GM19452 (cell line): ENCODE measurements at regions not wholly inside any gene's neighbourhood (a gene's known extent, or its start where the extent isn't known, plus 50 kb on each side); places are given as distances from the start of the nearest gene placed in this dataset.

Experiments
- ATAC-seq: cut with Tn5 transposase; IDR thresholded peaks from one replicate; pipeline ENCODE4 v1.9.1; 2021; ENCODE audit not compliant: unreplicated experiment

GRCh38 chr16:73177729-73178295 is 129.9 kb upstream of the ZFHX3 start:
- no peak for ATAC-seq

GRCh38 chr16:73176577-73177013 is 128.7 kb upstream of the ZFHX3 start:
- no peak for ATAC-seq

DNA sequence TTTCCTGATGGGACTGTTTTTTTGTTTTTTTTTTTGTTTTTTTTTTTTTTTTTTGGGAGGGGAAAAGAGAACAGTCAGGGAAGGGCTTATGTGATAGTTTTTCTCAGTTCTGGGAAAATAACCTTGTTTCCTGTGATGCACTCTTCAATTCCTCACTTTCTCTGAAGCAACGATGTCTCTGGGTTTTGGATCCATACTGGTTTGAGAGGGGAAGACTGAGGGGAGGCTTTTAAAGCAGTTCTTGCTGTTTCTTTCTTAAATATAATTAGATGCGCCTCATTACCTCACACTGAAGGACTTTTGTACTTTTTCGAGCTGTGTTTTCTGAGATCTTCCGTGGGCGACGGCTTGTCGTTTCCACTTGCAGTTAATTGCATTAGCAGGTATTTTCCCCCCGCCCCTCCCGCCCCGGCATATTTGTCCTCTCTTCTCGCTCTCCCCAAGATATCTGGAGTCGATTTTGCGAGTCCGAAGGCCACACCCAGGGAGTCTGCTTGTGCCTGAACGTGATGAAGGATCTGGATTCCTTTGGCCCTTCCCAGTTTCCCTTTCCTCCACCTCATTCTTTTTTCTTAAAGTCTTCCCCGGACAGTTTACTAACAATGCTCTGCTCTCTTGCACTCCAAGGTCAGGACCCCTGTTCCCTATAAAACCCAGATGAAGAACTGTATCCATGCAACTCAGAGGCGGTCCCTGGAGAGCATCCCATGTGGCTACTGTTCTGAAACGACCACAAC is 125.2 kb upstream of the ZFHX3 start:
- ATAC-seq = no peak

GRCh38 chr16:73172241-73172972 is 124.5 kb upstream of the ZFHX3 start:
- ATAC-seq = no peak

DNA sequence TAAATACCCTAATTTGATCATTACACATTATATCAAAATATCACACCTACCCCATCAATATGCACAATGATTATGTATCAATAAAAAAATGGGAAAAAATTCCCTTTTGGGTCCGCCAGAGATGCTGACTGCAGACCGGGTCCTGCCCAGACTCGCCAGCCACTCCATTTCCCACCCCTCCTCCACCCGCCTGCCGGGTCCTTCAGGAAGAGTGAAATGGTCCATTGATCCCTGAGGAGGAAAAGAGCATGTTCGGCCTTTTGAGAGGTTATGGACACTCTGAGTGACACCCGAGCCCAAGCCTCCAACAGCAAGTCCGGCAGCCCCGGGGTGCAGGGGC is 123.9 kb upstream of the ZFHX3 start:
- ATAC-seq = no peak

- ATAC-seq = no peak
Observed at GRCh38 chr16:73171380-73171779, 123.5 kb upstream of the ZFHX3 start.

DNA sequence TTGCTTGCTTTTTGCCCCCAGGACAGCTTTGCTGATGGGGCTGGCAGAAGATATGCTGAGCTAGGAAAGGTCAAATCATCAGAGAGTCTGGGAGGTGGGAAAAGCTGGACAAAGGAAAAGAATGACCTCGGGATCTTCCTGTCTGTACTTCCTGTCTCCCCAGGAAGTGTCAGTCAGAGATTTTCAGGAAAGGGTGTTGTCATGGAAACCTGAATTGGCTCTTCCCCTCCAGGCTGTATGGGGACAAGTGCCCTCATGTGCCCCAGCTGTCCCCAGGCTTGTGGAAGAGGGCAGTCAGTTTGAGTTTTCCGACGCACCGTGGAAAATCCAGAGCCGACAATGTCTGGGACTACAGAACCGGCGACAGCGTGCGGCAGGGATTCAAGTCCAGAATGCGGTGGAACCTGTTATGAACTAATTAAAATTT is 122.7 kb upstream of the ZFHX3 start:
- ATAC-seq = no peak

DNA sequence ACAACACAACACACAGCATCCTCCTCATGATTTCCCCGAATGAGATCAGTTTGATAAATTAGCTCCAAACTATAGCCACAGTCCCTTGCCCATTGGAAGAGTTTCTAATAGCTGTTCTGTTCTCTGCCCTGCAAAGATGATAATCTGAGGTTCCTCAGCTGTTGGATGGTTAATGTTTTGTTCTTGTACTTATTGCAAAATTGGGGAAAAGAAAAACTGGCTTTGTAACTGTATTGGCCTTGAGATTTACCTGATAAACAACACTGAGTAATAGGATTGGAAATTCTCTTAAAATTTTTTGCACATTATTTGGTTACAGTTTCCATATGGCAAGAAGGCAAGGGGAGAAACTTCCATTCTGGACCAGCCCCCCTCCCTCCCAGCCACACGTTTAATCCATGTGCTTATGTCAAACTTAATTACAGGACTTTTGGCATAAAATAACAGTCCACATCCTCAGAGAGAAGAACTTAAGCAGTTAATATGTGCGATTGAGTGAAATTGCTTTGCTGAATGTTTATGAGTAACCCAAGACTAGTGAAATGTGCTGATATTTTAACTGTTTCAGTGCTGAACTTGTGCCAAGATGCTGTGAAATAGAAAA is 119.1 kb upstream of the ZFHX3 start:
- ATAC-seq = no peak

- no peak for ATAC-seq
Observed at GRCh38 chr16:73166441-73166851, 118.5 kb upstream of the ZFHX3 start.

DNA sequence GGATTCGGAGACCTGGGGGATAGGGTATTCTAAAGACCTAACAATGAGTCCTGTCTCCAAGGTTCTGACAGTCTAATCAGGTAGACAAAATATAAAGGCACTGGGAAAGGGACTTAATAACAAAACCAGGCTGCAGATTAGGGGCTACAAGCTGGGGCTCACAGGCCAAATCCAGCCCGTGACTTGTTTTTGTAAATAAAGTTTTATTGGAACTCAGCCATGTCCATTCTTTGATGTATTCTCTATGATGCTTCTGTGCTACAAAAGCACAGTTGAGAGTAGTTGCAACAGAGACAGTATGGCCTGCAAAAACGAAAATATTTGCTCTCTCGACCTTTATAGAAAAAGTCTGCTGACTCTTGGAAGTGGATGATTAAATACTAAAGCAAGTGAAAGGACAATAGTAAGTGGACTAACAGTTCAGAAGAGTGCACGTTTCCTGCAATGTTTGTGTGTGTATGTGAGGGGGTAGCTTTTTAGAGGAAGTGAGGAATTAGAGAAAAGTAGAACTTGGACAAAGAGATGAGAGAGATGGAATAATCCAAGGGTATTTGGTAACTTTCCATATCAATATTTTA is 115.4 kb upstream of the ZFHX3 start:
- no peak for ATAC-seq

DNA sequence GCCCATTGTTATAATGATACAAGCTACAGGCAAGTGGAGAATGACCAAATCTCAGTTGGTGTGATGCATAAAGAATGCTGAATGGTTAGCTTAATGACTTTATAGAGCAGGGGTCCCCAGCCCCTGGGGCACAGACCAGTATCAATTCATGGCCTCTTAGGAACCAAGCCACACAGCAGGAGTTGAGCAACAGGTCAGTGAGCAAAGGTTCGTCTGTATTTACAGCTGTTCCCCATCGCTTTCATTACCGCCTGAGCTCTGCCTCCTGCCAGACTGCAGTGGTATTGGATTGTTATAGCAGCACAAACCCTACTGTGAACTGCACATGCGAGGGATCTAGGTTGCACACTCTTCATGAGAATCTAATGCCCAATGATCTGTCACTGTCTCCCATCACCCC is 114.0 kb upstream of the ZFHX3 start:
- ATAC-seq = no peak

- ATAC-seq = no peak
Observed at GRCh38 chr16:73159296-73159695, 111.4 kb upstream of the ZFHX3 start.

GRCh38 chr16:73157861-73158260 is 109.9 kb upstream of the ZFHX3 start:
- ATAC-seq = no peak

DNA sequence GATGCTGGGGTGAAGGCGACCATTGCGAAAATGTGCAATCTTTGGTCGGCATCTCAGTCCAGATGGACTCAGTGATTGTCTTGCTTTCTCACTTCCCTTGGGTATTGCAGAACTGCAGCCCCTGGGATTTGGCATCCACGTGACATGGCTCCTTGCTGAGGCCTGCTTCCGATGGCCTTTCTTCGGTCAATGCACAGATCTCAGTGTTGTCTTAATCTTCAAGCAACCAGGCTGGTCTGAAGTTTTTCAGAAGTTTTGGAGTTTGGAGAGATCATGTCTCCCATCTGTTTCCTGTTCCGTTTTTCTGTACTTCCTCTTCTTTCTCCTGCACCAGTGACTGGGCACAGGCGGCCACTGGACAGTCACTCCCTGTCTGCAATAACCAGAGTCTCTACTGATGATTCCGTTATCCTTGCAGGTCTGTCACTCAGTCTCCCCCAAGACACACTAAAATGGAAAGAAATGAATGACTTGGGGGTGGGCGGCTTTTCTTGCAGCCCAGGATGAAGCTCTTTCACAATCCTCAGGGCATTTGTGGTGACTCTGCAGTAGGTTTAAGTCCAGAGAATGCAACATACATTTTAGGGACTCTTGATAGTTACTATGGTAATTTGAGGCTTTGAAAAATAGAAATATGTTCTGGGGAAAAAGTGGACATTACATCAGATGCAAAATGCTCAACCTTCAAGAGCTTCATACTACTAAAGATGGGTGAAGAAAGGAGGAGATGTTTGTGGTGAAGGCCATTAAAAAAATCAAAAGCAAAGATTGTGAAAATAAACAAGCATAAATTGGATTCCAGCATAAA is 106.3 kb upstream of the ZFHX3 start:
- no peak for ATAC-seq

DNA sequence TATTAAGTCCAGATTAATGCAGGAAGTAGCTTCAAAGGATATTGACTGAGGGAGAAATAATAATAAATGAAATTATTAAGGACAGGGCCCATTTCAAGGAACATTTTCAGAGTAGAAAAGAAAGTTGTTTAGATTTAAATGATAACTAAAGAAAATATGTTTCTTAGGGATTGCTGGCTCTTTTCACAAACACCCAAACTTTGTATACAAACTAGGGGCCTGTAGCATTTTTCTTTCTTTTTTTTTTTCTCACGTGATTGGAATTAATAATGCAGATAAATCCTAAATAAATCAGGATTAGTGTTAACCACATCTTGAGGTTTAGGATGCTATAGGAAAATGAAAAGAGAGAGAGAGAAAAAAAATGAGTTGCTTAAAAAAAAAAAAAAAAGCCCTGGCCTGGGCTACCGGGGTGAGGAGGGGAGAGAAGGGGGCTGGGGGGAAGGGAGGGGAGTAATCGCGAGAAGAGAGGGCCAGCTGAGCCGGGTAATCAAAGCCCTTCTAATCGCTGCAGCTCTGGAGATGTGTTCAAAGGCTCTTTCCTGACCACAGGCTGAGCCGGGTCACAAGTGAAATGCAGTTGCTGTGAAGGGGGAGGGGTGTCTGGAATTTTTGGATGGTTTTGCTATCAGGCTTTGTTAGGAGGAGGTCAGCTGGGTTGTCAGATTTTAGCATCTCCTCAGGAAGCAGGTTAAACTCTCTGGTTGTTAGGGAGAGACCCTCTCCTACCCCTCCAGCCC is 104.6 kb upstream of the ZFHX3 start:
- no peak for ATAC-seq

GRCh38 chr16:73151941-73152340 is 104.0 kb upstream of the ZFHX3 start:
- ATAC-seq = no peak

GRCh38 chr16:73151225-73151624 is 103.3 kb upstream of the ZFHX3 start:
- ATAC-seq = no peak

DNA sequence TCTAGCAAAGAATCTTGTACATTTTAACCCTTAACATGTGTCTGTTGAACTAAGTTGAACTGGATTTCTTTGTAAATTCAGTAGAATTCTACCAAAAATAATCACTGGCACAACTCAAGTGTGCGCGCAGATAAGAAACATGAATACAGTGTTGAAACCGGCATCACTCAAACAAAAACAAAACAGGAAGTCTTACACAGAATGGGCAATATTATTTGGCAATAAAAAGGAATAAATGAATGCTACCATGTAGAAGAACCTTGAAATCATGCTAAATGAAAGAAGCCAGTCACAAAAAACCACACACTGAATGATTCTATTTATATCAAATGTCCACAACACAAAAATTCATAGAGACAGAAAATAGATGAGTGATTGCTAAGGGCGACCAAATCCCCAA is 102.9 kb upstream of the ZFHX3 start:
- ATAC-seq = no peak

DNA sequence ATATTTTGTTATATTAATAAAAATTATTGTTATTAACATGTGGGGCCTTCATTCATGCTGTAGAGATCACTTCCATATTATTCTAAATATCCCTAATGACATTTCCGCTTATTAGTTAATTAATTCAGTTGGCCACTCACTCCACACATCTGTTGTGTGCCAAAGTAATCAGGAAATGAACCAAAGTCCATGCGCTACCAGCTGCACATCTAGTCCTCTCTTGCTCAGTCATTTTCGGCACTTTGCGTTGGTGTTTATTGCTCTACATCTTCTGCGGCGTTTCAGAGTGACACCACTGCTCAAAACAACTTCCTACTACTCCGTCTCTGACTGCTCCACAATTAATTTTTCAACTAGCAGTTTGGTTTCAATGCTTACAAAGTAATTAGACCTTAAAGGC is 101.4 kb upstream of the ZFHX3 start:
- no peak for ATAC-seq

- no peak for ATAC-seq
Observed at GRCh38 chr16:73147958-73148357, 100.0 kb upstream of the ZFHX3 start.
